ENCODE measurements at regions not wholly inside any gene's neighbourhood (a gene's known extent, or its start where the extent isn't known, plus 50 kb on each side); places are given as distances from the start of the nearest gene placed in this dataset.

- 88 to 92% (median 90%) methylated on average over 17 to 18 of the region's 18 CpGs for WGBS, 5 donors
- H3K9me3 ChIP-seq, result no peaks in the 10 kb centered on the region
- TF ChIP-seq EP300 (IDR thresholded peaks at IDR 0.05) (no peak), POLR2AphosphoS5 (IDR thresholded peaks at IDR 0.05) (no peak), POLR2A (IDR thresholded peaks at IDR 0.05) (no peak), CTCF (IDR thresholded peaks at IDR 0.05) (no peak)
- H3K36me3 ChIP-seq, result no peaks in the 10 kb centered on the region
- no peak for DNase-seq
- H3K4me1 ChIP-seq, result peaks cover 0 to 18% (median 11%) of the 10 kb centered on the region in 4 donors
- H3K27me3 ChIP-seq, result peaks cover 0 to 18% (median 0%) of the 10 kb centered on the region in 3 donors
- no peak overlapping the region for H3K4me3 ChIP-seq
- H3K27ac ChIP-seq, result no peak overlapping the region
- intact Hi-C loops (cut with DNase I; ENCODE audit: low total_unique reads), result no loop called here
These were observed 253.6 kb downstream of the CDH26 start for GRCh38 chr20:60211618-60212463.

DNA sequence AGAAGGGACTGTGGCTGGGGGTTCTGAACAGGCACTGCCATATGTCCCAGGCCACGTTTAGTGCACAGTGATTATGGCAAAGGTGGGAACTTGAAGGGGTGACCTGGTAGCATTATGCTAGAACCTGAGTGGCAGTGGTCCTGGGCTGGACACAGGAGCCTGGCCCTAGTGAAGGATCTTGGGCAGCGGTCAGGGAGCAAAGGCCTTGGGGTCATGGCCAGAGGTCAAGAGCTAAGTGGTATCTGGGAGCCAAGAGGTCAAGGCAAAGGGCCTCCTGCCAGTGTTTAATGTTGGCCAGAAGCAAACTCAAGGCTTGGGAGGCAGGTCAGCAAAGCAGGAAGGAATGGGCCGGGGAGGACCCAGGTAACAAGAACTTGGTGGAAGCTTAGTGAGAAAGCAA is 254.5 kb downstream of the CDH26 start:
- WGBS, 5 donors, result 55 to 71% (median 68%) methylated on average over 3 of the region's 3 CpGs
- intact Hi-C loops (cut with DNase I; ENCODE audit: low total_unique reads), result no loop called here
- H3K4me1 ChIP-seq, result peaks cover 0 to 18% (median 11%) of the 10 kb centered on the region in 4 donors
- H3K27me3 ChIP-seq, result peaks cover 0 to 20% (median 0%) of the 10 kb centered on the region in 3 donors
- no peaks in the 10 kb centered on the region for H3K36me3 ChIP-seq
- no peak overlapping the region for H3K4me3 ChIP-seq
- no peak for TF ChIP-seq POLR2A (IDR thresholded peaks at IDR 0.05)
- TF ChIP-seq EP300 (IDR thresholded peaks at IDR 0.05), result no peak
- no peak for TF ChIP-seq POLR2AphosphoS5 (IDR thresholded peaks at IDR 0.05)
- TF ChIP-seq CTCF (IDR thresholded peaks at IDR 0.05), result no peak
- no peak for DNase-seq
- H3K9me3 ChIP-seq, result no peaks in the 10 kb centered on the region
- H3K27ac ChIP-seq, result no peak overlapping the region

GRCh38 chr20:60213126-60213893 is 255.1 kb downstream of the CDH26 start:
- TF ChIP-seq CTCF (IDR thresholded peaks at IDR 0.05), result no peak
- no peak for TF ChIP-seq EP300 (IDR thresholded peaks at IDR 0.05)
- TF ChIP-seq POLR2AphosphoS5 (IDR thresholded peaks at IDR 0.05), result no peak
- no peak for TF ChIP-seq POLR2A (IDR thresholded peaks at IDR 0.05)
- 88 to 90% (median 88%) methylated on average over 14 of the region's 14 CpGs for WGBS, 5 donors
- peaks cover 0 to 26% (median 0%) of the 10 kb centered on the region in 3 donors for H3K27me3 ChIP-seq

More at GRCh38 chr20:60213126-60213893, 255.1 kb downstream of the CDH26 start:
- no peak for DNase-seq
- Histone ChIP-seq H3K9me3 (no peaks in the 10 kb centered on the region), H3K4me1 (peaks cover 0 to 18% (median 11%) of the 10 kb centered on the region in 4 donors), H3K4me3 (no peak overlapping the region), H3K27ac (no peak overlapping the region), H3K36me3 (no peaks in the 10 kb centered on the region)
- intact Hi-C loops (cut with DNase I; ENCODE audit: low total_unique reads), result no loop called here

Data from stomach (tissue), 8 donors.